Loucy (cell line): ENCODE measurements at regions not wholly inside any gene's neighbourhood (a gene's known extent, or its start where the extent isn't known, plus 50 kb on each side); places are given as distances from the start of the nearest gene placed in this dataset.

Source experiments
- H2AFZ ChIP-seq: fragments of 200-600 bp; sonication (generic); 2 replicates; pipeline ENCODE4 v1.6.0; 2016; ENCODE audit warnings: antibody characterized with exemption, mild to moderate bottlenecking, low read length, moderate library complexity
- H3F3A ChIP-seq: fragments of 200-600 bp; 2 replicates; pipeline ENCODE4 v1.6.0; 2016; ENCODE audit warnings: antibody characterized with exemption, low read depth, mild to moderate bottlenecking
- H3K27me3 ChIP-seq: fragments of 200-600 bp; sonication (generic); 2 replicates; pipeline ENCODE4 v1.6.1; 2014; ENCODE audit warnings: low read length, mild to moderate bottlenecking; ENCODE audit not compliant: insufficient read depth, poor library complexity, severe bottlenecking
- H3K36me3 ChIP-seq: fragments of 200-600 bp; sonication (generic); 2 replicates; pipeline ENCODE4 v1.6.1; 2016; ENCODE audit warnings: low read length; ENCODE audit not compliant: insufficient read depth
- H3K4me1 ChIP-seq: fragments of 200-600 bp; sonication (generic); 2 replicates; pipeline ENCODE4 v1.5.1; 2014; ENCODE audit warnings: low read length, mild to moderate bottlenecking; ENCODE audit not compliant: insufficient read depth, poor library complexity, severe bottlenecking
- H3K4me2 ChIP-seq: fragments of 200-600 bp; sonication (generic); 2 replicates; pipeline ENCODE4 v1.6.0; 2014; ENCODE audit warnings: antibody characterized with exemption, low read length, low read depth, mild to moderate bottlenecking; ENCODE audit not compliant: poor library complexity, severe bottlenecking
- H3K4me3 ChIP-seq: fragments of 200-600 bp; sonication (generic); 2 replicates; pipeline ENCODE4 v1.5.1; 2014; ENCODE audit warnings: low read length, mild to moderate bottlenecking, mixed read lengths; ENCODE audit not compliant: poor library complexity, severe bottlenecking
- H3K79me2 ChIP-seq: fragments of 200-600 bp; sonication (generic); 2 replicates; pipeline ENCODE4 v1.6.1; 2014; ENCODE audit warnings: low read length; ENCODE audit not compliant: insufficient read depth
- H3K9ac ChIP-seq: fragments of 200-600 bp; sonication (generic); 2 replicates; pipeline ENCODE4 v1.6.0; 2014; ENCODE audit warnings: mild to moderate bottlenecking, low read depth, low read length, moderate library complexity; ENCODE audit not compliant: poor library complexity, severe bottlenecking
- H3K9me2 ChIP-seq: fragments of 200-600 bp; sonication (generic); replicated peaks from 2 replicates; pipeline ENCODE4 v1.6.1; 2016; ENCODE audit warnings: low read depth, low read length, mixed read lengths
- H3K9me3 ChIP-seq: fragments of 200-600 bp; sonication (generic); 2 replicates; pipeline ENCODE4 v1.6.1; 2014; ENCODE audit warnings: mild to moderate bottlenecking, antibody characterized with exemption, low read length, low read depth; ENCODE audit not compliant: insufficient read depth
- H4K20me1 ChIP-seq: fragments of 200-600 bp; sonication (generic); 2 replicates; pipeline ENCODE4 v1.6.0; 2014; ENCODE audit warnings: antibody characterized with exemption, low read length, mild to moderate bottlenecking; ENCODE audit not compliant: insufficient read depth, poor library complexity, severe bottlenecking
- EZH2phosphoT487 ChIP-seq: fragments of 200-600 bp; IDR thresholded peaks from 2 replicates; pipeline ENCODE4 v1.6.1; 2018; ENCODE audit warnings: antibody characterized with exemption, mild to moderate bottlenecking, moderate library complexity, borderline replicate concordance
- TF ChIP-seq, protein P1 (sequence below): fragments of 200-600 bp; sonication (generic); conservative IDR thresholded peaks from 2 replicates; pipeline ENCODE4 v1.5.1; 2014; ENCODE audit warnings: mild to moderate bottlenecking, antibody characterized with exemption, low read length

GRCh38 chr6:67683960-67684359 is 951.1 kb upstream of the ADGRB3 start:
- H3F3A ChIP-seq, result no peaks in the 10 kb centered on the region
- H3K9me3 ChIP-seq, result no peaks in the 10 kb centered on the region
- H2AFZ ChIP-seq, result no peak overlapping the region
- no peaks in the 10 kb centered on the region for H3K79me2 ChIP-seq
- no peaks in the 10 kb centered on the region for H3K9me2 ChIP-seq
- H4K20me1 ChIP-seq, result no peaks in the 10 kb centered on the region
- no peaks in the 10 kb centered on the region for H3K36me3 ChIP-seq
- H3K4me3 ChIP-seq, result no peak overlapping the region
- no peak for TF ChIP-seq EZH2phosphoT487
- TF ChIP-seq, protein P1, sequence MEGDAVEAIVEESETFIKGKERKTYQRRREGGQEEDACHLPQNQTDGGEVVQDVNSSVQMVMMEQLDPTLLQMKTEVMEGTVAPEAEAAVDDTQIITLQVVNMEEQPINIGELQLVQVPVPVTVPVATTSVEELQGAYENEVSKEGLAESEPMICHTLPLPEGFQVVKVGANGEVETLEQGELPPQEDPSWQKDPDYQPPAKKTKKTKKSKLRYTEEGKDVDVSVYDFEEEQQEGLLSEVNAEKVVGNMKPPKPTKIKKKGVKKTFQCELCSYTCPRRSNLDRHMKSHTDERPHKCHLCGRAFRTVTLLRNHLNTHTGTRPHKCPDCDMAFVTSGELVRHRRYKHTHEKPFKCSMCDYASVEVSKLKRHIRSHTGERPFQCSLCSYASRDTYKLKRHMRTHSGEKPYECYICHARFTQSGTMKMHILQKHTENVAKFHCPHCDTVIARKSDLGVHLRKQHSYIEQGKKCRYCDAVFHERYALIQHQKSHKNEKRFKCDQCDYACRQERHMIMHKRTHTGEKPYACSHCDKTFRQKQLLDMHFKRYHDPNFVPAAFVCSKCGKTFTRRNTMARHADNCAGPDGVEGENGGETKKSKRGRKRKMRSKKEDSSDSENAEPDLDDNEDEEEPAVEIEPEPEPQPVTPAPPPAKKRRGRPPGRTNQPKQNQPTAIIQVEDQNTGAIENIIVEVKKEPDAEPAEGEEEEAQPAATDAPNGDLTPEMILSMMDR, result no peak
- no peak overlapping the region for H3K9ac ChIP-seq
- H3K4me2 ChIP-seq, result no peak overlapping the region
- H3K27me3 ChIP-seq, result no peaks in the 10 kb centered on the region
- no peaks in the 10 kb centered on the region for H3K4me1 ChIP-seq

DNA sequence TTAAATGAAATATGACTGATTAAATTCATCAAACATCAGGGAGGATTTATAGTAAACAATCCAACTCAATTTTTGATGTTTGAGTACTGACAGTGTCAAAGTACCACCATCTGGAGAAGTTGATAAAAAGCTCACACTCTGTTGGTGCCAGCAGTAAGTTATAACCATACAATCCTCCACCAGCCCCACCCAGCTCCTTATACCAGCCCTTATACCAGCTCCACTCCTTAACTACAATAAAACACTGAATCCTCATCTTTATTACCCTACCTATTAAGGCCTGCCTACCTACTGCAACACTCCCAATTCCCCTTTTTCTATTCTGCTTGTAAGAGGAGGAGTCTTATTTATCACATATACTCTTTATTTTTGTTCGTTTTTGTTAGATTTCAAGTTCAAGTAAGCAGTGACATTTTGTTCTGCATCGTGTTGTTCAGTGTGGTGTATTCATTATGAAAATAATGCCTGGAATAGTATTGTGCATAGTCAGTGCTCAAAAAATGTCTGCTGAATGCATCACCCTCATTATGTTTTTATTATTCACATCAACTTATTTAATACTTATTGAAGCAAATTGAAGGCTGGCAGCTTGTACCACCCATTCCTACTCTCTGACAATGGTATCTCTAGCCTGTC is 954.7 kb upstream of the ADGRB3 start:
- Histone ChIP-seq H3K4me2 (no peak overlapping the region), H2AFZ (no peak overlapping the region), H3K9me3 (no peaks in the 10 kb centered on the region), H3F3A (no peaks in the 10 kb centered on the region), H4K20me1 (no peaks in the 10 kb centered on the region), H3K9ac (no peak overlapping the region), H3K9me2 (no peaks in the 10 kb centered on the region), H3K4me1 (no peaks in the 10 kb centered on the region), H3K27me3 (no peaks in the 10 kb centered on the region), H3K4me3 (no peak overlapping the region), H3K36me3 (no peaks in the 10 kb centered on the region), H3K79me2 (no peaks in the 10 kb centered on the region)
- no peak for TF ChIP-seq EZH2phosphoT487
- TF ChIP-seq, protein P1, result no peak

- Histone ChIP-seq H3K9me3 (no peaks in the 10 kb centered on the region), H4K20me1 (no peaks in the 10 kb centered on the region), H3F3A (no peaks in the 10 kb centered on the region), H3K79me2 (no peaks in the 10 kb centered on the region), H3K36me3 (no peaks in the 10 kb centered on the region), H3K9me2 (no peaks in the 10 kb centered on the region), H3K4me2 (no peak overlapping the region), H3K9ac (no peak overlapping the region), H3K4me1 (no peaks in the 10 kb centered on the region), H3K27me3 (no peaks in the 10 kb centered on the region), H3K4me3 (no peak overlapping the region), H2AFZ (no peak overlapping the region)
- TF ChIP-seq EZH2phosphoT487, result no peak
- TF ChIP-seq, protein P1, result no peak
Observed at GRCh38 chr6:67679566-67680296, 955.4 kb upstream of the ADGRB3 start.
